Activated CD8-positive, alpha-beta memory T cell treated with anti-CD3 and anti-CD28 coated beads for 36 hours (primary cell): ENCODE measurements at regions not wholly inside any gene's neighbourhood (a gene's known extent, or its start where the extent isn't known, plus 50 kb on each side); places are given as distances from the start of the nearest gene placed in this dataset.

Experiments
- CTCF ChIA-PET: fragments of 350-600 bp; sonication (Branson Sonifier 250); formaldehyde crosslinking; loops from one replicate; lab custom pipeline; 2021; ENCODE audit warnings: antibody characterized with exemption; lab: Charles Lee
- POLR2A ChIA-PET: fragments of 350-600 bp; sonication (Branson Sonifier 250); formaldehyde crosslinking; loops from one replicate; lab custom pipeline; 2021; ENCODE audit warnings: antibody characterized with exemption; lab: Charles Lee

DNA sequence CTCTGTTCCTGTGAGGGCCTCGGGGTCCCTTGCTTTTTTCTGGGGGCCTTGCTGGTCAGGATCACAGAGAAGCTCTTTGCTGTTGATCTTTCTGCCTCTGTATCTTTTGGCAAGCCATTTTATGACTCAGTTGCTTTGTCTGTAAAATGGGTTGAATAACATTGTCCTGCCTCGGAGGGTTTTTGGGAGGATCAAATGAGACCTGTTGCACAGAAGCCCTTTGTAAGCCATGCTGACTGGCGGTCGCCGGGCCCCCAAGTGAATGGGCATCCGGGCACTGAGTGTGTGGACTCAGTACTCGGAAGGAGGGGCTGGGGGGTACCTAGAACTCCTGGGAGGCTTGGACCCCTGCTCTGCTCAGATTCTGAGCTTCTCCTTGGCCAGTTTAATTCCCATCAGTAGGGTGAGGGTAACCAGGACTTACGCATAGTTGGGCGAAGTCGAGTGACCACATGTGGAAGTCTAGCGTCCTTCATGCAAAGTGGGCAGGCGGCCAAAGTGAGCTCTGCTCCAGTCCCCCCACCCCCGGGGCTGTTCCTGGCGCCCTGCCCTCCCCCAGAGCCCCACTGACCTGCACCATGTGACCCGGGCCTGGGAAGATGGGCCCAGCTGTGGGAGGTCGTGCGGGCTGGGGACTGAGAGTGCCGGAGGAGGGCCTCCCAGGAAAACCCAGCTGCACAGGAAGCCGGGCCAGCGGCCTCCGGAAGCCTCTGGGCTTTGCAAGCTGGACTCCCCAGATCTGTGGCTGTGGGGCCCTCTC is 284.0 kb downstream of the SEC14L1 start:
- CTCF ChIA-PET: interaction anchor here (0.5 to 1.6 kb wide), 7 partner anchors 9 to 71 kb away, joined by 3 to 4 read pairs (median 3); no protein-coding TSS in a partner anchor
- POLR2A ChIA-PET: interaction anchor here (0.9 kb wide), 1 partner anchor 9 kb away, joined by 3 read pairs; no protein-coding TSS in a partner anchor

DNA sequence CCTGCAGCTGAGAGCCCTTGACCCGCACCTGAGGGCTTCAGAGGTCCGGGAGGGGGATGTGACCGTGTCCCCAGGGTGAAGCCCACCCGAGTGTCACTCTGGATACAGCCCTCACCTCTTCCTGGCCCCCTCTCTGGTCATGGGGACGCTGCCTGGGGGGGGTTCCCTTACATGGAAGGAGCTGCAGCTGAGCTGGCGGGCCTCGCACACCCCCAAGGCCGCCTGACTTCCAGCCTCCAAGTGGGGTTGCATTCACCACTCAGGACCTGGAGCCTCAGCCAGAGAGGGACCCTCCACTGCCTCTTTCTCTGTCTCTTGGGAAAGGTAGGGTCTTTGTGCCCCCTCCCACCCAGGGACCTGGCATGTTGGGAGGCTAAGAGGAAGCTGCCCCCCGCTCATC is 284.6 kb downstream of the SEC14L1 start:
- CTCF ChIA-PET: interaction anchor here (0.6 to 1.6 kb wide), 5 partner anchors 10 to 70 kb away, joined by 3 to 4 read pairs (median 3); no protein-coding TSS in a partner anchor
- POLR2A ChIA-PET: interaction anchor here (0.9 kb wide), 1 partner anchor 9 kb away, joined by 3 read pairs; no protein-coding TSS in a partner anchor

DNA sequence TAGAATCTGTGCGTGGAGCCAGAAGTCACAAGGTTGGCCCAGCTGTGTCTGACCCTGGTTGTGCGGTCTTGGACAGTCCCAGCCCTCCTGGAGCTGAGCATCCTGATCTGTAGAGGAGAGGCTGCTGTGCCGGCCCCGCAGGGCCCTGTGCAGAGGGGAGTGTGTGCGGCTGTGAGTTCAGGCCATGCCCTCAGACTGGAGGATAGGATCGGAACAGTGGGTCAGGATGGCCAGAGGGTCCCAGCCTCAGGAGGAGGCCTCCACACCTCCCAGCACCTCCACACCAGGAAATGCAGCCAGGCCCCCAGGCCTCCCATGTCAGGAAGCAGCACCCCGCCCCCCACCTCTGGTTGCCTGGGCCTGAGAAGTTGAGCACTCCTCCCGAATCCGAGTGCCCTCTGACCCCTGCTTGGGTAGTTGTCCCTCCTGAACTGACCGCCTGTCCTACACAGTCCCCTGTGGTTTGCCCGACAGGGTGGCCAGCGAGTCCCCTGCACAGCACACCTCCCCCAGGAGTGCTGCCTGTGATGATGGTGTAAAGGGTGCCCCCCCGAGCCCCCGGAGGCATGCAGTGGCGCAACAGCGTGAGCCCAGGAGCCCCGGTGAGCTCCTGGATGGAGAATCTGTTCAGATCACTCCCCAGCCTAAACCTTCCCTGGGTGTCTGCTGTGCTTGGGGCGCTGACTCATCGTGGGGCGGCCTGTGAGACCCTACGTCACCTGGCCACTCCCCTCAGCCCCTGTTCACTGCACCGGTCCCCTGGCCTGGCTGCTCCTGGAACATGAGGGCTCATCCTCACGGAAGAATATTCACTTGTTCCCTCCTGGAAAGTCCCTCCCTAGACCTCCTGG is 285.2 kb downstream of the SEC14L1 start:
- CTCF ChIA-PET: interaction anchor here (0.6 to 1.6 kb wide), 5 partner anchors 11 to 69 kb away, joined by 3 to 4 read pairs (median 3); no protein-coding TSS in a partner anchor
- POLR2A ChIA-PET: interaction anchor here (0.9 kb wide), 1 partner anchor 10 kb away, joined by 3 read pairs; no protein-coding TSS in a partner anchor

GRCh38 chr17:77426676-77427386 is 286.1 kb downstream of the SEC14L1 start:
- ChIA-PET CTCF (interaction anchor here (0.8 to 4.8 kb wide), 3 partner anchors 19 to 75 kb away, joined by 3 to 33 read pairs (median 6); no protein-coding TSS in a partner anchor), POLR2A (interaction anchor here (0.7 kb wide), 1 partner anchor 32 kb away, joined by 4 read pairs; no protein-coding TSS in a partner anchor)

- CTCF ChIA-PET: interaction anchor here (0.8 to 4.8 kb wide), 5 partner anchors 17 to 96 kb away, joined by 3 to 33 read pairs (median 6); no protein-coding TSS in a partner anchor
- POLR2A ChIA-PET: interaction anchor here (0.7 kb wide), 1 partner anchor 31 kb away, joined by 4 read pairs; no protein-coding TSS in a partner anchor
Measured at GRCh38 chr17:77427391-77427991, 286.7 kb downstream of the SEC14L1 start.

- POLR2A ChIA-PET: no interaction called here
- CTCF ChIA-PET: interaction anchor here (0.7 to 4.8 kb wide), 12 partner anchors 7 to 97 kb away, joined by 3 to 33 read pairs (median 6); no protein-coding TSS in a partner anchor
Measured at GRCh38 chr17:77428020-77428748, 287.4 kb downstream of the SEC14L1 start.

DNA sequence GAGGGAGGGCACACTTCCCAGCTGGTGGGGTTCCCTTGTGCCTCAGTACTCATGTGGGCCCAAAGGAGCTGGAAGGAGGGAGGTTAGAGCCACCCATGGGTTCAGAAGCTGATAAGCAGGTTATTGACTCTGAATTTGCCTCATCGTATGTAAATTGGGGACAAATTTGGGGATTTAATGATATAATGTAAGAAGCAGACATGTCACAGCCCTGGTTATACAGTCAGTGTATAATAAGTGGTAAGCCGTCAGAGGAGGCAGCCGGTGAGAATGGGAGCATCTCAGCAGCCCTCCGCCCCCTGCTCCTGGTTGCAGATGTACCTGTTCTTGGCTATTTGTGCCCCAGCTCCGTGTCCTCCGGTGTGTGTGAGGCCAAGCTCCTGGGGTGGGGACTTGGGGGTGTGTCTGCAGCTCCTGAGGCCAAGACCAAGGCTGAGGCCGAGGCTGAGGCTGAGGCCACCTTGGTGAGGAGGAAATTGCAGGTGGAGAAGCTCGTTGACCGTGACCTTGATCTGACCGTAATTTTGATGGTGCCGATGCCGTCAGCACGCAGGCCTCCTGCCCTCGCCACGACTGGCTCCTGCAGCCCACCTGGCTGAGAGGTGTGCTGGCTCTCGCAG is 288.1 kb downstream of the SEC14L1 start:
- POLR2A ChIA-PET: interaction anchor here (0.5 kb wide), 1 partner anchor 306 kb away, joined by 3 read pairs; no protein-coding TSS in a partner anchor
- CTCF ChIA-PET: interaction anchor here (0.7 to 4.8 kb wide), 20 partner anchors 8 to 114 kb away, joined by 3 to 33 read pairs (median 5); no protein-coding TSS in a partner anchor

- ChIA-PET POLR2A (interaction anchor here (0.6 to 1.0 kb wide), 6 partner anchors 10 to 53 kb away, joined by 3 to 4 read pairs (median 3); no protein-coding TSS in a partner anchor), CTCF (interaction anchor here (0.5 to 4.8 kb wide), 34 partner anchors 9 to 223 kb away, joined by 3 to 33 read pairs (median 4); no protein-coding TSS in a partner anchor)
Measured at GRCh38 chr17:77429369-77429968, 288.7 kb downstream of the SEC14L1 start.

DNA sequence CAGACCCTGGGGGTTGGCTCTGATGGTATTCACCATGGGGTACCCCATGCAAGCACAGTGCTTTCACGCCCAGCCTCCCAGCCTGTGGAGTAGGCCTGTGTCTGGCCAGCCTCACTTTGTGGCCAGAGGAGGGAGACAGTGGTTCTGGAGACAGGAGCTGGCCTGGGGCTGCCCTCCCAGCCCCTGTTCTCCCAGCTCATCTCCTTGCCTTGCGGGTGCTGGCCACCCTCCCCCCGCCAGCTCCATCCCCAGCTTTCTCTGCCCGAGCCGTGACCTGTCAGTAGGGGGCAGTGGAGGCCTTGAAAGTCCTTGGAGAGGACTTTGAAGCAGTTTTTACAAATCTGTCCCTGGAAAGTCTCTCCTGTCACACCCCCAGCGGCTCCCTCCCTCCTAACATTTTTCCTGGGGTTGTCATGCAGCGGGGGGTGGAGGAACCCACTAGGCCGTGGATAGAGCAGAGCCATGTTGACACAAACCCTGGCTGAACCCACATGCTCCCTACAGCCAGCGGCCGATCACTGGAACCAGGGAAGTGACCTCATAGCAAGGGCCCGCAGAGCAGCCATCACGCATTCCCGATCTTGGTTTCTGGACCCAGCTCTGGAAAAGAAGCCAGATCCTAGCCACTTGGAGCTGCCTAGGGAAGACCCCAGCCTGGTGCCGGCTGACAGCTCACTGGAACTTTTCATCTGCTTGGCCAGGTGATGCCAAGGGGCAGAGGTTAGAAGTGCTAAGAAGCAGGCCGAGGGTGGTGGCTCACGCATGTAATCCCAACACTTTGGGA is 289.4 kb downstream of the SEC14L1 start:
- ChIA-PET POLR2A (interaction anchor here (0.6 to 1.0 kb wide), 7 partner anchors 9 to 54 kb away, joined by 3 to 5 read pairs (median 3); no protein-coding TSS in a partner anchor), CTCF (interaction anchor here (0.5 to 4.8 kb wide), 35 partner anchors 9 to 222 kb away, joined by 3 to 33 read pairs (median 4); no protein-coding TSS in a partner anchor)

GRCh38 chr17:77432034-77432661 is 291.4 kb downstream of the SEC14L1 start:
- CTCF ChIA-PET: interaction anchor here (0.6 to 9.5 kb wide), 9 partner anchors 9 to 106 kb away, joined by 3 to 67 read pairs (median 5); no protein-coding TSS in a partner anchor
- POLR2A ChIA-PET: interaction anchor here (0.6 to 1.1 kb wide), 2 partner anchors 15 to 19 kb away, joined by 3 to 4 read pairs; no protein-coding TSS in a partner anchor

- CTCF ChIA-PET: interaction anchor here (1.0 to 9.5 kb wide), 6 partner anchors 10 to 102 kb away, joined by 4 to 67 read pairs (median 6); no protein-coding TSS in a partner anchor
- POLR2A ChIA-PET: interaction anchor here (1.1 kb wide), 1 partner anchor 18 kb away, joined by 4 read pairs; no protein-coding TSS in a partner anchor
Measured at GRCh38 chr17:77432742-77433141, 292.0 kb downstream of the SEC14L1 start.

DNA sequence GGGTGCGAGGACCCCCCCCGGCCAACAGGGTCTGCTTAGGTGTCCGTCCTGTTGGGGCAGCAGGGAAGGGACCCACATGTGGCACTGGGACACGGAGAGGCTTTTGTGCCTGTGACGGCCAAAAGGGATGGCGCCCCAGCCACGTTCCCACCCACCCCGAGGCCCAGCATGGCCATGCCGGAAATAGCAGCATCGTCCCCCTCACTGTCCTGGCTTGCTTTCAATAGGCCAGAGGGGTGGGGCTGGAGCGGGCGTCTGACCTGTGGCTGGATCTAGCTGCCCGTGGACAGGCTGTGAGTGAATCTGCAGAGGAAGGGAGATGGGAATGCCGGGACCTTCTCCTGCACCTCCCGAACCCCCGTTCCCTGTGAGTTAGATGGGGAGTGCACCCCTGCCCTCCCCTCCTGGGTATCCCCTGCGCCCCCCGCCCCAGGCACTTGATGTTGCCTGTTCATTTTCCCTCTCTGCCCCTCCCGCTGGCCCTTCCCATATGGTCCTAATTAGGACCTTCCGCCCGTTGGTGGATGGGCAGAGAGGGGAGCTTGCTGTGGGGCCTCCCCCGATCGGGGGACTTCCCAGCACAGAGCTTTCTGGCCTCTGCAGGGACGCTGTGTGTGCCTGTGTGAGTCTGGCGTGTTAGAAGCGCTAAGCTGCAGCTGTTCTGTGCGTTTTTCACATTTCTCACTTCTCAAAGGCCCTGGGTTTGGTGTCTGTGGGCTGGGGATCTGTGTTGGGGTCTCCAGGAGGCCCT is 292.8 kb downstream of the SEC14L1 start:
- ChIA-PET POLR2A (interaction anchor here (0.8 kb wide), 1 partner anchor 11 kb away, joined by 3 read pairs; no protein-coding TSS in a partner anchor), CTCF (interaction anchor here (1.2 to 9.5 kb wide), 7 partner anchors 12 to 103 kb away, joined by 3 to 67 read pairs (median 5); no protein-coding TSS in a partner anchor)
